Ovary (tissue), 7 donors: ENCODE measurements at regions not wholly inside any gene's neighbourhood (a gene's known extent, or its start where the extent isn't known, plus 50 kb on each side); places are given as distances from the start of the nearest gene placed in this dataset.

Source experiments
- DNase-seq, 5 donors: peaks; one replicate each; pipeline ENCODE4 v3.0.0-alpha.2; 2019 to 2020
- H3K27ac ChIP-seq, 2 donors: fragments of 200-600 bp; one replicate each; pipeline versions ENCODE4 v1.5.1 to v1.8.0; 2019 to 2022
- H3K27me3 ChIP-seq: fragments of 200-600 bp; one replicate; pipeline ENCODE4 v1.8.0; 2022
- H3K36me3 ChIP-seq: fragments of 200-600 bp; sonication (generic); one replicate; pipeline ENCODE4 v1.5.1; 2019
- H3K4me1 ChIP-seq: one replicate; pipeline ENCODE4 v1.8.1; 2013; ENCODE audit warnings: mild to moderate bottlenecking, moderate library complexity; ENCODE audit not compliant: insufficient read depth
- H3K4me3 ChIP-seq: fragments of 200-600 bp; sonication (generic); one replicate; pipeline ENCODE4 v1.5.1; 2017
- H3K9me3 ChIP-seq, 2 donors: fragments of 200-600 bp in 1 of 2; sonication (generic) in 1 of 2; one replicate each; pipeline versions ENCODE4 v1.5.1 to v1.8.1; 2013 to 2019; ENCODE audit warnings: mild to moderate bottlenecking in 1 of 2, moderate library complexity in 1 of 2
- CTCF ChIP-seq, 3 donors: fragments of 450-650 bp in 2 of 3; fragments of 200-600 bp in 1 of 3; IDR thresholded peaks; one replicate each; pipeline versions ENCODE4 v1.5.1 to v1.8.0; 2016 to 2022; ENCODE audit warnings: antibody characterized with exemption in 3 of 3, mild to moderate bottlenecking in 1 of 3
- EP300 ChIP-seq: sonication (generic); formaldehyde crosslinking; IDR thresholded peaks from one replicate; pipeline ENCODE4 v1.6.1; 2017; ENCODE audit warnings: antibody characterized with exemption
- POLR2A ChIP-seq: fragments of 450-650 bp; IDR thresholded peaks from one replicate; pipeline ENCODE4 v1.6.1; 2017; ENCODE audit warnings: antibody characterized with exemption, mild to moderate bottlenecking, moderate library complexity
- WGBS, 3 donors: extraction: QIAGEN DNeasy Blood & Tissue Kit in 1 of 3; methylation state at CpG; one replicate each; pipeline versions ENCODE4 v1.1.5 to v1.1.7; 2013 to 2017; 5-methylcytosine and 5-hydroxymethylcytosine counted together
- intact Hi-C, 4 donors: fragments of 100-400 bp; cut with DNase I; formaldehyde crosslinking; loops; one replicate each; pipeline versions ENCODE4 v1.11.0 to v1.15.1; 2022 to 2023
- donor health status: DM: no; HTN: no; CAD: no; lungs with moderate emphysema.
- donor health status: DM: no; HTN: no; CAD: no.
- donor health status: Bipolar disorder and iron deficiency.
- donor health status: DM: no; HTN: no; CAD: no.
- donor health status: DM: yes; HTN: yes; CAD: no.

- intact Hi-C loops, result no loop called here
- H3K9me3 ChIP-seq, result no peaks in the 10 kb centered on the region
- H3K36me3 ChIP-seq, result no peaks in the 10 kb centered on the region
- H3K4me1 ChIP-seq, result no peaks in the 10 kb centered on the region
- H3K27ac ChIP-seq, result no peak overlapping the region
- DNase-seq, result no peak
- WGBS, 3 donors, result 84 to 97% (median 97%) methylated on average over 9 of the region's 9 CpGs
- no peak overlapping the region for H3K4me3 ChIP-seq
- TF ChIP-seq EP300, result no peak
- no peak for TF ChIP-seq CTCF (IDR thresholded peaks at IDR 0.05)
- no peak for TF ChIP-seq POLR2A
- no peaks in the 10 kb centered on the region for H3K27me3 ChIP-seq
Observed at GRCh38 chr5:84961193-84961592, 576.5 kb upstream of the EDIL3 start.

- no peaks in the 10 kb centered on the region for H3K27me3 ChIP-seq
- no peak for DNase-seq
- no peak for TF ChIP-seq POLR2A
- no peak for TF ChIP-seq EP300
- TF ChIP-seq CTCF (IDR thresholded peaks at IDR 0.05), result no peak
- no peaks in the 10 kb centered on the region for H3K4me1 ChIP-seq
- intact Hi-C loops, result no loop called here
- 86 to 91% (median 90%) methylated on average over 3 of the region's 3 CpGs for WGBS, 3 donors
- H3K36me3 ChIP-seq, result no peaks in the 10 kb centered on the region
- no peak overlapping the region for H3K4me3 ChIP-seq
- H3K9me3 ChIP-seq, result no peaks in the 10 kb centered on the region
- H3K27ac ChIP-seq, result no peak overlapping the region
Observed at GRCh38 chr5:84961903-84962302, 577.2 kb upstream of the EDIL3 start.

- intact Hi-C loops, result no loop called here
- Histone ChIP-seq H3K36me3 (no peaks in the 10 kb centered on the region), H3K4me3 (no peak overlapping the region), H3K4me1 (no peaks in the 10 kb centered on the region), H3K27ac (no peak overlapping the region), H3K27me3 (no peaks in the 10 kb centered on the region), H3K9me3 (no peaks in the 10 kb centered on the region)
- WGBS, 3 donors, result 49 to 78% (median 51%) methylated on average over 2 of the region's 2 CpGs
- DNase-seq, result no peak
- TF ChIP-seq CTCF (IDR thresholded peaks at IDR 0.05), result no peak
- no peak for TF ChIP-seq EP300
- no peak for TF ChIP-seq POLR2A
Observed at GRCh38 chr5:84983093-84983492, 598.4 kb upstream of the EDIL3 start.

GRCh38 chr5:84985148-84985547, 600.5 kb upstream of the EDIL3 start:
- TF ChIP-seq CTCF (IDR thresholded peaks at IDR 0.05) (no peak), POLR2A (no peak), EP300 (no peak)
- Histone ChIP-seq H3K4me1 (no peaks in the 10 kb centered on the region), H3K27ac (no peak overlapping the region), H3K4me3 (no peak overlapping the region), H3K9me3 (no peaks in the 10 kb centered on the region), H3K36me3 (no peaks in the 10 kb centered on the region), H3K27me3 (no peaks in the 10 kb centered on the region)
- intact Hi-C loops, result no loop called here
- WGBS, 3 donors, result 41 to 53% (median 43%) methylated on average over 3 of the region's 3 CpGs
- no peak for DNase-seq

GRCh38 chr5:84986688-84987087, 602.0 kb upstream of the EDIL3 start:
- WGBS, 3 donors, result 78 to 92% (median 81%) methylated on average over 7 of the region's 7 CpGs
- no peak for DNase-seq
- intact Hi-C loops, result no loop called here
- Histone ChIP-seq H3K9me3 (no peaks in the 10 kb centered on the region), H3K27me3 (no peaks in the 10 kb centered on the region), H3K4me1 (no peaks in the 10 kb centered on the region), H3K36me3 (no peaks in the 10 kb centered on the region), H3K4me3 (no peak overlapping the region), H3K27ac (no peak overlapping the region)
- TF ChIP-seq EP300, result no peak
- TF ChIP-seq POLR2A, result no peak
- no peak for TF ChIP-seq CTCF (IDR thresholded peaks at IDR 0.05)
